Activated CD8-positive, alpha-beta memory T cell treated with anti-CD3 and anti-CD28 coated beads, Interleukin-2, amount 50 U/mL, for 24 hours (primary cell): ENCODE measurements at regions not wholly inside any gene's neighbourhood (a gene's known extent, or its start where the extent isn't known, plus 50 kb on each side); places are given as distances from the start of the nearest gene placed in this dataset.
"Not testable (repeated sequence)": the region's sequence is repeated elsewhere in the genome, so short reads cannot be mapped to it uniquely, and the experiment has no call there.

Experiments
- DNase-seq: peaks from one replicate; pipeline ENCODE4 v3.0.0-alpha.2; 2020; ENCODE audit errors: extremely low read depth

GRCh38 chr16:85441189-85441889 lies 171.8 kb upstream of the GSE1 start:
- no peak for DNase-seq

- DNase-seq, result no peak
Observed at GRCh38 chr16:85441890-85442670, 171.0 kb upstream of the GSE1 start.

DNA sequence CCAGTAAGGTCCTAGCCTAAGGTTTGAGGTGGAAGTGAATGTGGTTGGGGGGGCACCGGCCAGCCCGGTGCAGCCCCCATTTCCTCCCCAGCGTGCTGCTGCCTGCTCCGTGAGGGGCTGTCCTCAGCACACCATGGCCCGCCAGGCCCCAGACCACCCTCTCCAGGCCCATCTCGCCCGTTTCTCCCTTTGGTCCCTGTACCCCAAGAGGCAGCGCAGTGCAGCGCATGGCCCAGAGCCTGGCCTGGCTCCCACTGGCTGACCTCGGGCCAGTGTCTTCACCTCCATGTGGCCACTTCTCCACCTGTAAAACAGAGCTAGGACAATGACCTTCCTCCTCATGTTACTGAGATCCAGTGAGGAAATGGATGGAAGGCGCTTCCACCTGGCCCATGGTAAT lies 170.0 kb upstream of the GSE1 start:
- no peak for DNase-seq

GRCh38 chr16:85443531-85443930 lies 169.6 kb upstream of the GSE1 start:
- DNase-seq, result no peak

DNA sequence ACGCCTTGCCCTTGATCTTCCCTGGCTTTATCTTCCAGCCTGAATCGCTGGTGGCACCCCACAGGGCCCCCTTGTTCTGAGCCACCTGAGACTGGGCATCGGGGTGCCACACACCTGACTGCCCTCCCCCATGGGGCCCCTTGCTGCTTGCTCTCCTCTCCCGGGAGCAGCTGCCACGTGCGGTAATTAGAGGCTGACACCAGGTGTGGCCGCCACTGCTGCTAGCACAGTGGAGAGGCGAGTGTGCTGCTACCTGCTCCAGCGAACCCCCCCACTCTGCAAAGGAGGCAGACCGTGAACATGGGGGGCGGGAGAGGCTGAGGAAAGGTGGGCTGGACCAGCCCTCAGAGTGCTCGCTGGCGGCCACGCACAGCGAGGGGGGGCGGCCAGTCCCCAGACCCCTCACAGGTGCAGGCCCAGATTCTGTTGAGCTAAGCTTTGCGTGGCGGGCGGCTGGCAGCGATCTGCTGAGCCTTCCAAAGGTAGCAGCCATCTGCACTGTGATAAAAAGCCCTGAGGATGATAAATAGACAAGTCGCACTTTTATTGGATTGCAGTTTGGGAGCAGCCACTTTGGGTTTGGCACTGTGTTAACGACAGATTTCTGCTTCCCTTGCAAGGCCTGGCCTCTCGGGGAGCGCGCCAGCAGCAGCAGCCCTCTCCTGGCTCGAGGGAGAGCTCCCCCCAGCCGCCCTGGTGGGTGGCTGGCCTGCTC lies 167.9 kb upstream of the GSE1 start:
- DNase-seq, result no peak

DNA sequence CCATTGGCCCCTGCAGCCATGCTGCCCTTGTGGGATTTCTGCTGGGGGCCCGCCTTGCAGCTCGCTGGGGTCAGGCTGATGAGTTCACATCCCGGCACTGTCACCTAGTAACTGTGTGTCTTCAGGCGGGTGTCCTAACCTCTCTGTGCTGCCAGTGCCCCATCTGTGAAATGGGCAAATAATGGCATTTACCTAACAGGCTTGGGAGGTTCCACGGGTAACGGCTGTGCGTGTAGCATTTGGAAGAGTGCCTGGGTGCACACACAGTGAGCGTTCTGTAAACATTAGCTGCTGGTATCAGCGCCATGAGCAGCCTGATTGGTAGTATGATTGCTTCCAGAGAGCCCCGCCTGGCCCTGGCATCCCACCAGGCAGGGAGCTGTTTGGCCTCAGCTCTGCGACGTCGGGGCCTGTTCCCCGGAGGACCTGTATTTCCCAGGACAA lies 167.3 kb upstream of the GSE1 start:
- DNase-seq, result no peak

- no peak for DNase-seq
Observed at GRCh38 chr16:85446951-85447692, 166.0 kb upstream of the GSE1 start.

- no peak for DNase-seq
Observed at GRCh38 chr16:85447693-85448313, 165.3 kb upstream of the GSE1 start.

DNA sequence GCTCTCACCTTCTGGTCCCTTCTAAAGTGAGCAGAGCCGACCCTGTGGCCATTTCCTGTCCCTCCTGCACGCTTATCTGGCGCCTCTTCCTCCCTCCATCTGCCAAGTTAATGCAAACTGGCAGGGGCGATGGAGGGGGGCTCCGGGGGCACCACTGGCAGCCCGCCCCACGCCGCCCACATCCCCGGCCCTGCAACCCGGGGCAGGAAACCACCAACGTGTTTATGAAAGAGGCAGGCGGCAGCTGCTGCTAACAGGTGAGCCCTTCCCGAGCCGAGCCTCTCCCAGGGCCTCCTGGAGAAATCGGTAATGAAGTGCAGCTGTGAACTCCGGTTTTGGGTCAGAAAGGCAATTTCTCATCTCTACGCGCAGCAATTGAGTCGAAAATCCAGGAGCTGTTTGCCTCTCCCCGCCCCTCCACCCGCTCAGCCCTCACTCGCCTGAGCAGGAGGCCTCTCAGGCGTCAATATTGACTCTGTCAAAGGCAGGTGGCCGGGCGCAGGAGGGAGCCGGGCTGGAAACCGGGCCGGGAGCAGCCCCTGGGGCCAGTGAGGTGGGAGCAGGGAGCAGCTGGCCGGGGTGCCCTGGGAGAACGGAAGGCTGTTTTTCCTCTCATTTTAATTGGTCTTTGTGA lies 164.4 kb upstream of the GSE1 start:
- DNase-seq, result no peak

DNA sequence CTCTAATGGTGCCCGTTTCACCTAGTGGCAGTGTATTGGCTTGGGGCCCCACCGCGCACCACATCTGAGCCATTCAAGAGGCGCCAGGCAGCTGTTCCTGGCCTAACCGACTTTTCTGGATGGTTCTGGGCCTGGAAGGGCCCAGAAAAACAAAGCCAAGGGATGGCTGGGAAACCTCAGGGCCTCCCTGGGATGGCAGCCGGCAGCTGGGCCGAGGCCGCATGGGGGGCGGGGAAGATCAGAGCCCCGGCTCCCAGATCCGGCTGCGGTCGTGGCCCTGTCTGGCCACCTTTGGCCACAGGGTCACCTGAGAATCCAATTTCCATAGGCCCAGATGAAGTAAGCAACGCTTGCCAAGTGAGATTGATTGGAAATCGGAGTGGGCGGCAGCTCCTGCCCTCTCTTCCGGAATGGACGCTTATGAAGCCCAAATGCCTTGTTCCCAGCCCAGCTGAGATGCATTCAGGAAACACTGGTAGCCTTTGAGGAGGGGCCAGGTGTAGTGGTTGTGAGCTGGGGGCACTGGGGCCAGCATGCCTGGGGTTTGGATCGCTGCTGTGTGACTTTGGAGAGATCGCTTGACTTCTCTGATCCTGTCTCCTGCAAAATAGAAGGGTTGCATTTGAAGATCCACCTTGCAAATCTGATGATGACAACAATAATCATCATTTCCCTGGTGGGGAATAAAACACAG lies 163.8 kb upstream of the GSE1 start:
- no peak for DNase-seq

GRCh38 chr16:85449885-85450245 lies 163.3 kb upstream of the GSE1 start:
- DNase-seq, result no peak

GRCh38 chr16:85451142-85451541 lies 162.0 kb upstream of the GSE1 start:
- DNase-seq, result not testable (repeated sequence)

GRCh38 chr16:85451641-85452363 lies 161.3 kb upstream of the GSE1 start:
- no peak for DNase-seq

- DNase-seq, result no peak
Observed at GRCh38 chr16:85452364-85453193, 160.5 kb upstream of the GSE1 start.

DNA sequence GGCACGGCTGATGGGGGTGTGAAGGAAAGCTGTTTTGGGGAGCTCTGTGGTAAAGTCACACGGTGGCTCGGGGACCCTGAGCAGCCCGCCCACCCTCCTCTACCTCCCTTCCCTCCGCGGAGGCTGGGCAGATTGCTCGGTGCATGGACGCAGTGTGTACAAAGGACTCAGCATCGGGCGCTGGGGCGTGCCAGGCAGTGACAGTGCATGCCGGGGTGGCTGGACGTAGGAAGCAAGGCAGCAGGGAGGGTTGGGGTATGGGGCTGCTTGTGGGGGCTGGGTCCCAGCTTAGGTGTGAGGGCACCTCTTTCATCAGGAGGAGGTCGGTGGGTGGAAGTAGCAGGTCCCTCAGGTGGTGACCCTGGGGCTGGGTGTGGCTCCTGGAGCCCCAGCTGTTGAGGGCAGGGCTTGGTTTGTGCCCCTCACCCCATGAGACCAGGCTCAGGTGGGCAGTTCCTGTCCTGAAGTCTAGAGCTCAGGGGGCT lies 159.9 kb upstream of the GSE1 start:
- no peak for DNase-seq

- no peak for DNase-seq
Observed at GRCh38 chr16:85453703-85454102, 159.4 kb upstream of the GSE1 start.

- no peak for DNase-seq
Observed at GRCh38 chr16:85454171-85454872, 158.8 kb upstream of the GSE1 start.

DNA sequence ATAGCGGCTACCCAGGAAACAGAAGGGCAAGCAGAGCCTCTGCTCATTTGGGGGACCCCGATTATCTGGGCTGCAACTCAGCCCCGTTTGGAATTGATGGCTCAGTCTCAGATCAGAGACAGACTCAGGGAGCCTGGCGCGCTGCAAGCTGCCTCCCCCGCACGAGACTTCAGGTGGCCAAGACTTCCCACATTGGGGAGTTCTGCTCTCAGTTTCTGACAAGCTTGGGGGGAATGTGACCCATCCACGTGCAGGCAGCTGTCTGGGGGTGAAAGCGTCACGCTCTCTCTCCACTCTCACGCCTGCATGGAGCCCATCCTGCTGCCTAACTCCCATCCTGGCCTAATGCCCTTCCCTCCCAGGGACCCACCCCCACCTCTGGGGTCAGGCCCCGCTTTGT lies 157.6 kb upstream of the GSE1 start:
- DNase-seq, result no peak
